Ecto neural progenitor cell (in vitro differentiated cells): ENCODE measurements at regions not wholly inside any gene's neighbourhood (a gene's known extent, or its start where the extent isn't known, plus 50 kb on each side); places are given as distances from the start of the nearest gene placed in this dataset.

Experiments used
- DNase-seq: peaks from one replicate; pipeline ENCODE4 v3.0.0-alpha.2; 2018; ENCODE audit warnings: low spot score

DNA sequence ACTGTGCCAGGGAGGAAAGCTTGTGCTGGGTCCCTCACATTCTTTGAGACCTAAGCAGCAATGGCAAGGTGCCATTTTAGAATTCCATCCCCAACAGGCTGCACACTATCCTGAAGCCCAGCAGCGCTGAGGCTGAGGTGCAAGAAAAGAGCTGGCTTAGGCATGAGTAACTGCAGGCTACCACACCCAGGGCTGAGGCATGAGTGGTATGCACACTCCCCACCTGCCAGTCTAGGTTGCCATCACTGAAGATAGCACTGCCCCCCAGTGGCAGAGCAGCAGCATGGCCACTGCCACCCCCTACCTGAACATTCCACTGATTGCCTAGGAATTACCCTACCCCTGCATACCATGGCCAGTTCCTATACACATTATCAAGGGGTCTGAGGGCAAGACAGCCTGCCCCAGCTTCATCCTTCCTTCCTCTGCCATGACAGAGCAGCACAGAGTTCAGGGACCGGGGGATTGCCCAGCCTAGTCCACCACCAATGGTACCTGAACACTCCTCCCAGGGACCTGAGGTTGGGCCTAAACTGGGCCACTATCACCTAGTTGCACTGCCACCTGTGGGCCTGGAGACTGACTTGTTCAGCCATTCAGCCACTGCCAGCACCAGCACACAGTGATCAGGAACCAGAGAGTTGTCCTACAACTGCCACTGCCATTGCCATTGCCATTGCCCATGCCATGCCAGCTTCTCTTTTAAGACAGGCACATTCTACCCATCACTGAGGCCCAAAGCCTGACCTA is 129.8 kb downstream of the SATB1 start:
- peak; percentile 65 for DNase-seq

DNA sequence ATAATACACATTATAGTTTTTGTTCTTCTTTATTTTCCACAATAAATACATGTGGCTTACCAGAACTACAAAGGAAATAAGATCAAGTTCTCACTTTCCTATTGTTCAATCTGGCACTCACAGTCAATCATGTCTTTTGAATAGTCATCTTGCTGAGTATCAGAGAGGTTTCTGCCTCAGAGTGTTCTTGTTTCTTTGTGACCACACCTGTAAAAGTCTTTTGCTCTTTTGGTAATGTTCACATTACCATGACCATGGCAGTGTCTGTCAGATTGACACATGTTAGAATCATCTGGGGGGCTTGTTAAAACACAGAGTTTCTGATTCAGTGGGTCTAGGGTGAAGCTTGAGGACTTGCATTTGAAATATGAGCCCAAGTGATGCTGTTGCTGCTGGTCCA is 135.0 kb downstream of the SATB1 start:
- DNase-seq: no peak

DNA sequence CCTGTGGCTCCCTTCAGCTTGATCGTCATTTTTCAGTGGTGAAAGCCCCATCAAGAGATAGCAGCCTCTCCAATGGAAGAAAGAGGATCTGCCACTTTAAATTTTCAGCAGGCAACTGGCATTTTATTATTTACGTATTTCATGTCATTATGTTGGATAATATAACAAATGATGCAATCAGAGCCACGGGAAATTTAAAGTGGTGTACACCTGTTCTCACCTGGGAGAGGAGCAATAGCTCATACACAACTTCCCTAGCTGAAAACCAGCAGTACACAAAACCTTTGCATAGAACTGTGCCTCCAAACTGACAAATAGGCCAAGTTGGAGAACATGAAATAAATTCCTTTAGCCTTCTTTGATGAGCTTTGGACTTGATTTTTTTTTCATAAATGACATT is 136.9 kb downstream of the SATB1 start:
- no peak for DNase-seq

DNA sequence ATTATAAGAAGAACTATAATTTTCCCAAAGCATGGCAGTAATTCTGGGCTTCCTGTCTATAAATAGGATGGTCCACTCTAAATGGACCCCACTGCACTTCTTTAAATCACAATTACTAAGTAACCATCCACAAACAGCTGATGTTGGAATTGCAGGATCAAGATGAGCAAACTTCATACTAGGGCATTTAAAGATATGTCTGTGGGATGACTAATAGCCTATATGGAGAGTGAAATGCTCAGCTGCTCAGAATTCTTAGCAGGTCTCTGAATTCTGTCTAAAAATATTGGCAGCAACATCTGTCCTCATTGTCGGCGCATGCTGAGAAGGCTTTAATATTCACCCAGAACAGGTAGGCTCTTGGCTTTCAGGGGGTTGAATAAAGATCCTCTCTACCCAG is 140.4 kb downstream of the SATB1 start:
- no peak for DNase-seq

DNA sequence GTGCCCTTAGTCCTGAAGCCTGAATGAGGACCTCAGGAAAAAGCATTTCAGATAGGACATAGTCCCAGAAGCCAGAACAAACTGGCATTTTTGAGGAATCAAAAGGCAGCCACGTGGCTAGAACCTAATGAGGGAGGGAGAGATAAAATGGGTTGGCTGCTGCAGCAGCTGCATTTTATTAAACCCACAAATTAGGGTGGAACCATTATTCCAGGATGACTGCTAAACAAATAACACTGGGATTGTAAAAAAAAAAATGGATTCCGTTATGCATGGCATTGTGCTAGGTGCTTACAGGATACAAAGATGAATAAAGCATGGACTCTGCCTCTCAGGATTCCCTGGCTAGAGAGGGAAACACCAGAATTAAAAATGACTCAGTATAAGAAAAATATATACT is 141.5 kb downstream of the SATB1 start:
- no peak for DNase-seq

DNA sequence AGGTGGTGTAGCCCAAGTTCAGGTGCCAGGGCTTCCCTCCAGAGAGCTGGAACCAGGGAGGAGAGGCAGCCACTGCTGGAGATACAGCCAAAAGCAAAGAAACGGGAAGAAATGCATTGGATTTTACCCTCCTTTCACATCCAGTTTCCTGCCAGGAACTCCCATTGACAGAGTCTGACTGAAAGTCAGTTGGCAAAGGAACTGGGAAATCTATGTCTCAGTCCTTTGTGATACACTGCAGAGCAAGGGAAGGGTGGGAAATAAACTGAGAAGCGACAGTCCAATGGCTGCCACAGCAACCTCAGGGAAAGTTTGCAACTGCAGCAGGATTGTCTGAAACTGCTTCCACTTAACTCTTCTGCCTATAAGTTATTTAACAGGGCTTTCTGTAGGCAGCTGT is 142.6 kb downstream of the SATB1 start:
- DNase-seq: no peak

DNA sequence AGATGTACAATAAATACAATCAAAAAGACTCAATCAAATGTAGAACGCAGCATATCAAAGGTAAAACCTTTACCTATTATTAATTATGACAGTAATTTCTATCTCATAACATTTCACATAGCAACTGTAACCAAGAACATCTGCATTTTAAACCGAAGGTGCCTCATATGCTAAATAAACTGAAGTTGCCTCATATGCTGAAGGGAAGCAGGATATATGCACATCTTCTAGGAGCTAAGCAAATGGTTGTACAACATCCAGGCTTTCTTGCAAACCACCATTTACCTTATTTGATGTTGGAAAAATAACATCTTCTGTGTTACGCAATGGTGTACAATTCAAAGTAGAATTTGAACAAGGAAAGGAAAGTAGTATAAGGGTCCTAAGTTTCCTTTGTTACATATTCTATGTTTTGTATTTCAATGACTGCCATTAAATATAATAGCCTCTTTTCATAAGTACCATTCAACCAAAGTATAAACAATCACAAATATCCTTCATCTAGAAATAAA is 145.9 kb downstream of the SATB1 start:
- DNase-seq: no peak

DNA sequence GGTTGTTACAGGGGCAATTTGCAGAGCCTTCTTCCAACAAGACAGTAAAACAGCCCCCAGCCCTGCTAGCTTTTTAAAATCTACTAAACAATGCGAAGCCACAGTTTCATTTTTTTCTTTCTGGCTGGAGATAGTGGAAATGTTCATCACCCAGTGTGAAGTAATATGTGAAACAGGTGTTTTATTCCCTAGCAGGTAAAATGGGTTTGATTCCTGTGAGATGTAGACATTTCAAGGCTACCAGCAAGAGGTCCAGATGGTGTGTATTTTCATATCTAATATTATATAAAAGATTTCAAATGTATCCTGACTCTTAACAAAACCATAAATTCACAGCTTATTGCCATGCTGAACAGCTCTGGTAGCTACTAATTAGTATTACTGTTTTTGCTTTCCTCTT is 160.3 kb downstream of the SATB1 start:
- no peak for DNase-seq

DNA sequence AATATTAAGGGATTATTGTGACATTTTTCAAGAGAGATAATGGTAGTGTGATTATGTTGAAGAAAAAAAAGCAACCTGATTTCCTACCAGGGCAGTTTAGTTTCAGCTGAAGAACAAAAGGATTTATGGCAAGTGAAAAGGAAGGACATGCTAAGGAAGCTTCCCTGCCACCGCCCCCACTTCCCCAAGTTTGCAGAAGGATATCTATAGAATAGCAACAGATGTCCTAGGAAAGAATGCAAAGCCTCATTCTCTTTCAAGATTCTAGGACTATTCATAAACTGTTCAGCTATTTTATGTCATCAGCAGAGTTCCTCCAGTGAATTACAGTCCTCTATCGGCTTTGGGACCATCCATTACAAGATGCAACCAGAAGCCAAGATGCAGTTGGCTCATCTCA is 160.8 kb downstream of the SATB1 start:
- DNase-seq: no peak

DNA sequence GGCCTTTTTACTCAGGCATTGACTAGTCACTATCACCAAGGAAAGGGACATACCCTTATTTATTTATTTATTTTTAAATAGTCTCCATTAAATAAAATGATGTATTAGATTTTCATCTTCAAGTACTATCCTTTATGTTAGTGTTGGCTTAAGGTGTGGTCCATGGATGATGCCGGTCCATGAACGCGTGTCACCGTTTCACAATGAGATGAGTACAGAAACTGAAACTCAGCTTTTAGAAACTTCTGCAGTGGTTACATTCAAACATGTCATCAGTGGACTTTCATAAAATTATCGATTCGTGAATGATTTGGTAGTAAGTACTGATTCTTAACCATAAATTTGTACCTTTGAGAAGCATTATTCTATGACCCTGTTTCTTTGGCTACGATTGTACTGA is 166.6 kb downstream of the SATB1 start:
- no peak for DNase-seq

DNA sequence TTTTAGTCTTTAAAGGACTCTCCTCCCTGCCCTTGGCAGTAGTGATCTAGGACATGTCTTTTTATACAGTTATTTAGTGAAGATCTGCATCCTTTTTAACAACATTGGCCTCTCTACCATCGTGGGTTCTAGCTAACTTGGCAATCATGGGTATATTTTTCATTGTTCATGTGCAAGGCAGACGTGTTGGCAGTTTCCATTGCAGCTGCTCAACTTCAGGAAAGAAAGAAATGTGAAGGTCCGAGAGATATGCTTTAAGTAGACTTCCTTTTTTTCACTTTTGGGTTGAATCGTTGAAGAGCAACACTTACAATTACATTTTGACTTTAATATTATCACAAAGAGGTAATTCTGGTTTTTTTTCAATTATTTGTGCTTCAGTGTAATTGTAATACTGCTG is 172.6 kb downstream of the SATB1 start:
- no peak for DNase-seq

DNA sequence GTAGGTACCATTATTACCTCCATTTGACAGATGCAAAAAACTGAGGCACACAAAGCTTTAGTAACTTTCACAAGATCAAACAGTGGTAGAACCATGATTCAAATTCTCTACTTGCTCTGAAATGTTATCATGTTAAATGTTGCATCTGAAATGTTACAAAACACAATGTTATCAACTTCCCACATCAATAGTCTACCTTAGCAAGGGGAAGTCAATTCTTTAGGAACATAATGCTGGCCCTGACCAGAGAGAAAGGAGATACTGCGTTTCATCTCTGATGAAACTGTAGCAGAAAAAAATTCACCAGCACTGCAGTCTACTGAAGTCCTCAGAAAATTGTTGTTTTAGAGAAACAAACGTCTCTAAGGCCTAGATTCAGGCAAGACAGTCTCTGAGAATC is 174.1 kb downstream of the SATB1 start:
- no peak for DNase-seq

DNA sequence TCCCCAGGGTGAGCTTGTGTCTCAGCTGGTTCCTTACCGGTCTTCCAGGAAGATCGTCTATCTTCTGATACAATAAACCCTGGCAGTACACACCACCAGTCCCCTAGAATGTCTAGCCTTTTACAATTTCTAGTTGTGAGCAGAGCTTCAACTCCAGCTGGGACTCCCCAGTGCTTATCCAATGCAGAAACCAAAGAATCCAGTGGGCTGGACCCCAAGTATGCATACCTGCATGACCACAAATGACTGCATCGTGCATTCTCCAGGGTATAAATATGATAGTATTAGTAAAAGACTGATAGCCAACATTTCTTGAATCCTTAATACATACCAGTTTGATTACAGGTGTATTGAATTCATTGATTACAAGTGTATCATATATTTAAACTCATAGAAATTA is 176.0 kb downstream of the SATB1 start:
- DNase-seq: no peak

DNA sequence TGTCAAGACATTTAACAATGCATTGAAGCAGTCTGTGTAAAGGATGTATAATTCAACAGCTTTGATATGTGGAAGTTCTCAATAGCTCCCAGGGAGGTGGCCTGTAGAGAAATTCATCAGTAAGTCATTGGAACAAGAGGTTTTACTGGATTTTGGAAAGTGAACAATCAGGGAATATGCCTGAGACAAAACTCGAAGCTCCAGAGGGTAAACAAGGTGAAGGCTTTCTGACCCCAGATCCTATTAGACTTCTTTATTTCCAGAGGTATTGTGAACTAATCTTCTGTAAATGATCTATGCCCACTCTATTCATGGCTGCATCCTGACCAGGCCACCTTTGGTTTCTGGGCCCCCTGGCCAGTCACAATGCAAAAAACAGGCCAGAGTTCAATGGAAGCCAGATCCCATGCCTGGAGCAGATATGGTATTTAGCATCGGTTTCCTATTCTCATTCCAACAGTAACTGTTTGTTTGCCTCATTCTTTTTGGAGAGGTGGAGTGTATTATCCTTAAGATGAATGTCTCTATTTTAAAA is 177.3 kb downstream of the SATB1 start:
- DNase-seq: no peak

DNA sequence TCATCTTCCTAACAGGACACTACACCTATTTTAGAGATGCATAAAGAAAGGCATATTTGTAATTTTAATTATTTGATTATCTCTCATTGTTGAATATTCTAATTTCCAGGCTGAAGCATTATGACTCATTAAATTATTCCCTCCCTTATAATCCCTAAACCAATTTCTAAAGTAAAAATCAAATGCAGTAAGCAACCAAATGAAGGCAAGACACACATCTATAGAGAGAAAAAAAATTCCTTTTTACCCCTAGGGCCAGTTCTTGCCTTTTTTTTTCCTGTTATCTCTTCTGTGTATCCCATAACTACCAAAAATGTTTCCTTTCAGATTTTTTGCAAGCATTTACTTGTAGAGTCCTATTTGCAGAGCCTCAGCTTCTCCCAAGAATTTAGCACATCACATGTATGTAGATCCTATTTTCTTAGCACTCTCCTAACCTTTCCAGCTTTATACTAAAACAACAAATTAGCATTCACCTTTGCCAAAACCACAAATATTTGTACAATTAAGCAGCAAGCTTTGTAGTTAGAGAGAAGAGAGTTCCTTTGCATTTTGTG is 177.9 kb downstream of the SATB1 start:
- DNase-seq: no peak

DNA sequence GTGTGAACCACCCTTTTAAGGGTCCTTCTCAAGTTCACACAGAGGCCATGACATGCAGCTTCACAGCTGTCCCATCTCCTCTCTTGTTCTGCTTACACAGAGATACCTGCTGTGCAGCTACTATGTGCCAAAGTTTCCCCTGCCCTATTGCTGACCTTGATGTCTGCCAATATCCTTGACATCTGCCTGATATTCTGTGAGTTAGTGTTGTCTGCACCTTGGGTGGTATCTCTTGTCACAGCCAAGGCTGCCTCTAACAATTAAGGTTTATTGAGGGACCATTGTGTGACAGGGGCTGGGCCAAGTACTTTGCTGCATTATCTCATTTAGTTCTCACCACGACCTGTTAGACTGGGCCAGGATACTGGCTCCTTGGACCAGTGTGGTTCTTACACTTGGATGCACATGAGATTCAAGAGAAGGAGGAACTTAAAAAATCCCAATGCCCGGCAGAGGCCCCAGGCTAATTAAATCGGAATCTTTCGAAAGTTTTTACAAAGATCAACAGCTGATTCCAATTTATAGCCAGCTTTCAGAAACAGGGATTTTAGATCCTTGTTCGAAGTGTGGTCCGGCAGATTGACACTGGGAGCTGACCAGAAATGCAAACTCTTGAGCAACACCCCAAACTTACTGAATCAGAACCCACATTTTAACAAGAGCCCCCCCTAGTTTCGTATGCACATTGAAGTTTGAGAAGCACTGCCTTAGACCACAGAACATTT is 178.6 kb downstream of the SATB1 start:
- no peak for DNase-seq

DNA sequence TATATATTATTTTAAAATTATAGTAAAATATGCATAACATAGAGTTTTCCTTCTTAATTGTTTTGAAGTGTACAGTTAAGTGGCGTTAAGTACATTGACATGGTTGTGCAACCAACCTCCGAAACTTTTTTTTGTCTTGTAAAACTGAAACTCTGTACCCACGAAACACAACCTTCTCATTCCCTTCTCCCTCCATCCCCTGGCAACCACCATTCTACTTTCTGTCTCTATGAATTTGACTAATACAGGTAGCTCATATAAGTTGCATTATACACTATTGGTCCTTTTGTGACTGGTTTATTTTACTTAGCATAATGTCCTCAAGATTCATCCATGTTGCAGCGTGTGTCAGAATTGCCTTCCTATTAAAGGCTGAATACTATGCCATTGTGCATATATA is 179.4 kb downstream of the SATB1 start:
- no peak for DNase-seq

DNA sequence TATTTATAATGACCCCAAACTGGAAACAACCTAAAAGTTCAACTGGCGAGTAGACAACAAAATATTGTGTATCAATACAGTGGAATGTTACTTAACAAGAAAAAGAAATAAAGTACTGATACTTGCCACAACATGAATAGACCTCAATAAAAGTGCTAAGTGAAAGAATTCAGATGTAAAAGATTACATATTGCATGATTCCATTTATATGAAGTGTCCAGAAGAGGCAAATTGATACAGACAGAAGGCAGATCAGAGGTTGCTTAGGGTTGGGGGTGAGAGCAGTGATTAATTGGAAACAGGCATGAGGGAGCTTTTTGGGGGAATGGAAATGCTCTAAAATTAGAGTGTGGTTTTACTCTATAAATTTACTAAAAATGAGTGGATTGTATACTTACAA is 183.3 kb downstream of the SATB1 start:
- no peak for DNase-seq

DNA sequence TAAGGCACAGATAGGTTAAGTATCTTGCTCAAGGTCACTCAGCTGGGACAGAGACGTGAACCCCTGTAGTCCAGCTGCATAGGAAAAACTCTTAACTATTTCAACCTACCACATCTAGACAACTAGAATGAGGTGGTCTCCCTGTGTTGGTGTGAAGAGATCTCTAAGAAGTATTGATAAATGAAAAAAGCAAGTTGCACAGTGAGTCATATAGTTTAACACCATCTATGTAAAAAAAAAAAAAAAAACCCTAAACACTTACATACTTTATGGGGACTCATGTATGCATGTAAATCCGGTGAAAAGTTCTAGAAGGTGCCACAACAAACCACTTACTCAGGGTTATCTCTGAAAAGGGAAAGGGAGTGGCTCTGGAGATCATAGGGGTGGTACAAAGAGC is 185.5 kb downstream of the SATB1 start:
- no peak for DNase-seq

DNA sequence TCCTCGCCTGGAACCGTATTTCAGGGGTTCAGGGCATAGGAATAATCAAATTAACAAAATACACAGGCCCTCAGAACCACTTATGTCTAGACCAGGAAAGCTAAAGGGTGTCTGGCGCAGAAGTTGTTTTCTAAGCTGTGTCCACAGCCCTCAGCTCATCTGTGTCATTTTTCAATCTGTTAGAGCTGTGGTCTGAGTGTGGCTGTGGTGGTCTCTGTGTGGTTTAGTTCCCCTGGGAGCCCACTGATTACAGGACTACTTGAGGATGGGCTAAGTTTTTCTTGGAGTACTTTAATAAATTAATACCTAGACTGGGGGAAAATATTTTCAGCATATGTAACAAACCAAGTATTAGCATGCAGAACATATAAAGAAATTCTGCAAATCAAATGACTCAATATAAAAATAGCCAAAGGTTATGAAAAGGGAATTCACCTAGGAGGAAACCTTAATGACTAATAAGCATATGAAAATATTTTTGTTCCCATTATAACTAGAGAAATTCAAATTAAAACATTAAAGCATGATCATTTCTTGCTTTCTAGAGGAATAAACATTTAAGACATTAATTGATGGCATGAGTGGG is 186.3 kb downstream of the SATB1 start:
- DNase-seq: no peak

DNA sequence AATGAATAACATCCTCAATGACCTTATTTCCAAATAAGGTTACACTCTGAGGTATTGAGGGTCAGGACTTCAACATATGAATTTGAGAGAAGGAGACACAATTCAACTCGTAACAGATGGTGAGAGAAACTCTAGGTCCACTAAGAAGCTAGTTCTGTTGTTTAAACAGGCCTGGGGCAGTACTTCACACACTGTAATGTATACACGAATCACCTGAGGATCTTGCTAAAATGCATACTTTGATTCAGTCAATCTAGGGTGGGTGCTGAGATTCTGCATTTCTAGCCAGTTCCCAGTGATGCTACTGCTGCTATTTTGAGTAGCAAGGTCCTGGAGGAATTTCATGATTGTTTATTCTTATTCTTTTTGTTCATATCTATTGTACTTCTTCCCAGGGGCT is 186.8 kb downstream of the SATB1 start:
- no peak for DNase-seq

DNA sequence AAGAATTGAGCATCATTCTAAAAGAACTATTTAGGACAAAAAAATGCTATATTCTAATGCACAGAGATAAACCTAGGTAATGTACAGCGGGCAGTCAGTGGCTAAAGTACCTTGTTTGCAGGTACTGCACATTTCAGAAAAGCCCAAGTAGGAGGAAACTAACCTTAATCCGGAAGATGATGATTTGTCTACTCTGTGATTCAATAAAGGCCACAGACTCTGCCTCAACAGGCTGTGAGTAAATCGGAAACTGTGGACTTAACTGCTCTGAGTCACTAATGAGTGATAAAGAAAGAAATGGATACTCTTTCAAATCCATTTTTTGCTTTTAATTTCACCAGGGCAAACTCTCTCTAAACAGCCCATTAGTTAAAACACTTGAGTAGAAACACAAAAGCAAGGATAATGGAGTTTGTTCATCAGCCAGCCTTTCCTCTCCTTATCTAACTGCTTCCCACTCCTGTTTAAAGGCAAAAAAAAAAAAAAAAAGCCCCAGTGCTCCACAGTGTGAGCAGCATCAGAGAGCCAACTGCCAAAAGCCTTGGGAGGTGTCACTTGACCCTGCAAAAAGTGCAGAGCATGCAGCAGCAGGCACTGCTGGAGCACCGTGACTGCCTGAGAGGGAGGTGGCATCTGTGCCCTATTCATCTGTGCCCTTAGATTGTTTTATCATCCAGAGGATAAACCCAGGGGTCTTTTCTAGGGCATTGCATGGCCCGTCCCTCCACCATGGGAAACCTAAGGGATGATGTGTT is 187.7 kb downstream of the SATB1 start:
- DNase-seq: no peak
